Prostate gland (tissue), 2 donors: ENCODE measurements at regions not wholly inside any gene's neighbourhood (a gene's known extent, or its start where the extent isn't known, plus 50 kb on each side); places are given as distances from the start of the nearest gene placed in this dataset.

ENCODE experiments used
- CTCF ChIP-seq, 4 experiments: fragments of 200-600 bp in 2 of 4; fragments of 450-650 bp in 2 of 4; sonication (generic) in 2 of 4; IDR thresholded peaks; 1 replicate in 3 of 4; 2 replicates in 1 of 4; pipeline ENCODE4 v1.5.1; 2016 to 2019; ENCODE audit warnings: antibody characterized with exemption in 4 of 4, mild to moderate bottlenecking in 2 of 4, moderate library complexity in 2 of 4
- POLR2A ChIP-seq: fragments of 450-650 bp; IDR thresholded peaks from one replicate; pipeline ENCODE4 v1.6.1; 2016; ENCODE audit warnings: antibody characterized with exemption, mild to moderate bottlenecking
- POLR2AphosphoS5 ChIP-seq: sonication (generic); formaldehyde crosslinking; IDR thresholded peaks from one replicate; pipeline ENCODE4 v1.6.1; 2017; ENCODE audit warnings: antibody characterized with exemption

GRCh38 chr14:106010783-106011182 lies 484.4 kb downstream of the TMEM121 start:
- TF ChIP-seq POLR2A (no peak), CTCF (IDR thresholded peaks at IDR 0.05) (no peak), POLR2AphosphoS5 (no peak)
